Thoracic aorta (tissue), 2 donors: ENCODE measurements at regions not wholly inside any gene's neighbourhood (a gene's known extent, or its start where the extent isn't known, plus 50 kb on each side); places are given as distances from the start of the nearest gene placed in this dataset.

Source experiments
- ATAC-seq: fragments of 150-250 bp; one replicate; pipeline ENCODE4 v1.8.0; 2017; ENCODE audit warnings: low read depth; ENCODE audit not compliant: insufficient number of reproducible peaks, low FRiP score
- DNase-seq: peaks from one replicate; pipeline ENCODE4 v3.0.0-alpha.2; 2020; ENCODE audit warnings: low spot score
- H3K27ac ChIP-seq, 2 donors: fragments of 200-600 bp; sonication (generic); 1 replicate in 1 of 2; 2 replicates in 1 of 2; pipeline ENCODE4 v1.5.1; 2016; ENCODE audit warnings: mild to moderate bottlenecking in 2 of 2, moderate library complexity in 2 of 2
- H3K27me3 ChIP-seq: fragments of 200-600 bp; sonication (generic); replicated peaks from 2 replicates; pipeline ENCODE4 v1.6.0; 2016; ENCODE audit warnings: mild to moderate bottlenecking; ENCODE audit not compliant: insufficient read depth
- H3K36me3 ChIP-seq: fragments of 200-600 bp; sonication (generic); one replicate; pipeline ENCODE4 v1.5.1; 2016
- H3K4me1 ChIP-seq, 2 donors: fragments of 200-600 bp; sonication (generic); 1 replicate in 1 of 2; 2 replicates in 1 of 2; pipeline versions ENCODE4 v1.5.1 to v1.6.0; 2016; ENCODE audit warnings: low read depth in 2 of 2, mild to moderate bottlenecking in 1 of 2; ENCODE audit not compliant: control insufficient read depth in 1 of 2
- H3K4me3 ChIP-seq: fragments of 200-600 bp; sonication (generic); 2 replicates; pipeline ENCODE4 v1.5.1; 2016; ENCODE audit warnings: mild to moderate bottlenecking
- H3K9me3 ChIP-seq: fragments of 200-600 bp; sonication (generic); 2 replicates; pipeline ENCODE4 v1.5.1; 2016
- CTCF ChIP-seq: fragments of 200-600 bp; sonication (generic); IDR thresholded peaks from one replicate; pipeline ENCODE4 v1.5.1; 2019; ENCODE audit warnings: antibody characterized with exemption

- Histone ChIP-seq H3K4me3 (no peak overlapping the region), H3K36me3 (no peaks in the 10 kb centered on the region), H3K9me3 (no peaks in the 10 kb centered on the region), H3K27ac (no peak overlapping the region), H3K4me1 (no peaks in the 10 kb centered on the region), H3K27me3 (no peaks in the 10 kb centered on the region)
- ATAC-seq (no peak), DNase-seq (no peak)
- no peak for TF ChIP-seq CTCF
These were observed 152.6 kb upstream of the HTR2A start for GRCh38 chr13:47049276-47049989.

- Histone ChIP-seq H3K36me3 (no peaks in the 10 kb centered on the region), H3K4me3 (no peak overlapping the region), H3K27me3 (no peaks in the 10 kb centered on the region), H3K9me3 (no peaks in the 10 kb centered on the region), H3K4me1 (no peaks in the 10 kb centered on the region), H3K27ac (no peak overlapping the region)
- TF ChIP-seq CTCF: no peak
- DNase-seq (no peak), ATAC-seq (no peak)
These were observed 149.9 kb upstream of the HTR2A start for GRCh38 chr13:47046706-47047105.

GRCh38 chr13:47044842-47045241, 148.0 kb upstream of the HTR2A start:
- no peak for ATAC-seq

GRCh38 chr13:47039106-47039505, 142.3 kb upstream of the HTR2A start:
- Histone ChIP-seq H3K4me3 (no peak overlapping the region), H3K36me3 (no peaks in the 10 kb centered on the region), H3K27me3 (no peaks in the 10 kb centered on the region), H3K4me1 (no peaks in the 10 kb centered on the region), H3K27ac (no peak overlapping the region), H3K9me3 (no peaks in the 10 kb centered on the region)
- no peak for TF ChIP-seq CTCF
- DNase-seq (no peak), ATAC-seq (no peak)

More at GRCh38 chr13:47044842-47045241, 148.0 kb upstream of the HTR2A start:
- Histone ChIP-seq H3K36me3 (no peaks in the 10 kb centered on the region), H3K4me1 (no peaks in the 10 kb centered on the region), H3K9me3 (no peaks in the 10 kb centered on the region), H3K27me3 (no peaks in the 10 kb centered on the region), H3K4me3 (no peak overlapping the region), H3K27ac (no peak overlapping the region)
- DNase-seq: no peak
- TF ChIP-seq CTCF: no peak

GRCh38 chr13:47038188-47038587, 141.3 kb upstream of the HTR2A start:
- no peaks in the 10 kb centered on the region for H3K36me3 ChIP-seq
- ATAC-seq (no peak), DNase-seq (no peak)
- no peak for TF ChIP-seq CTCF
- H3K27ac ChIP-seq: no peak overlapping the region
- no peaks in the 10 kb centered on the region for H3K9me3 ChIP-seq
- H3K4me1 ChIP-seq: no peaks in the 10 kb centered on the region
- H3K27me3 ChIP-seq: no peaks in the 10 kb centered on the region
- H3K4me3 ChIP-seq: no peak overlapping the region
